ENCODE measurements at regions not wholly inside any gene's neighbourhood (a gene's known extent, or its start where the extent isn't known, plus 50 kb on each side); places are given as distances from the start of the nearest gene placed in this dataset.
A peak's percentile ranks its signal among the peaks of the same experiment; 100 is the strongest.
"Not testable (repeated sequence)": the region's sequence is repeated elsewhere in the genome, so short reads cannot be mapped to it uniquely, and the experiment has no call there.

GRCh38 chr22:15772337-15772736 lies 82.5 kb downstream of the POTEH start:
- DNase-seq: not testable (repeated sequence)

GRCh38 chr22:15775118-15775517 lies 85.3 kb downstream of the POTEH start:
- not testable (repeated sequence) for DNase-seq

DNA sequence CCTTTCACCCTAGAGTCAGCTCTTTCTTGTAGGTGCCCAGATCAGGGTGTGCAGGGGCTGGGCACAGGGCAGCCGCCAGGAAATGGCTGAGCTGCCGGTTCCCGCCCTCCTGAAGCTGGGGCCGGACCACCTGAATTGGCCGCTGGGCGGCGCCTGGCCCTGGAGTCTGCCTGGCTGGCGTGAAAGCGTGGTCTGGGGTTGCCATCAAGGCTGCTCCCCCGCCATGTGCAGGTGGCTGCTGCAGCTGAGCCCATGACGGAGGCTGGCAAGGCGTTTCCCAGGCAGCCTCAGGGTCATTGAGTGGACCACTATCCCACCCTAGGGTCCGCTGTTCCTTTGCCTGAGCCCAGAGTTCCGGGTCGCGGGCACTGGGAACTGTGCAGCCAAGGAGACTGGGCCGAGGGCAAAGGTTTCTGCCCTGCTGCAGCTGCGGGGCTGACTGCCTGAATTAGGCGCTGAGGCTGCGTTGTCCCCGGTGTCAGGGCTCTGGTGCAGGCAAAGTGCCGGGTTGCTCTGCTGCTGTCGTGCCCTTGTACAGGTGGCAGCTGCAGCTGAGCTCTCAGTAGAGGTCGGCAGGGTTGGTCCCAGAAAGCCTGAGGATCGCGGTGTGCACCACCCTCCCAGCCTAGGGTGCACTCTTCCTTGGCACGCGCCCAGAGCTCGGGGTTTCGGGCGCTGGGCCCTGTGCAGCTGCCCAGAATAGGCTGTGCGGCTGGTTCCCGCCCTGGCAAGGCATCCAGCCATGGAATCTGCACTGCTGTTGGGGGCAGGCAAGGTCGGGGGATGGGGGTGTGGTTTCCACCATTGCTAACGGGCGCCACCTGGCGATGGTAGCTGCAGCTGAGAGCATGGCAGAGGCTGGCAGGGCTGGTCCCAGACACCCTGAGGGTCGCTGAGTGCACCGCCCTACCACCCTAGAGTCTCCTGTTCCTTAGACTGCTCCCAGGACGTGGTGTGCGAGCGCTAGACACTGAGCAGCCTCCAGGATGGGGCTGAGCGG lies 86.1 kb downstream of the POTEH start:
- DNase-seq: not testable (repeated sequence)

DNA sequence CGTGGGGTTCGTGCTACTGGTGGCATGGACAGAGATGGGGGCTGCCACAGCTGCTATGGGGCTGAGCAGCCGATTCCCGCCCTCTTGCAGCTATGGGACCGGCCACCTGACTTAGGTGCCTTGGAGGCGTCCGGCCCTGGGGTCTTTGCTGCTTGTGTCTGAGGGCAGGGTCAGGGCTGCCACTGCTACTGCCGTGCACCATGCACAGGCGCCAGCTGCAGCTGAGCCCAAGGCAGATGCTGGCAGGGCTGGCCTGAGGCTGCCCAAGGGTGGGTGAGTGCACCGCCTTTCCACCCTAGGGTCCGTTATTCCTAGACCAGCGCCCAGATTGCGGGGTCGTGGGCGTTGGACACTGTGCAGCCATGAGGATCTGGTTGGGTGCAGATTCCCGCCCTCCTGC lies 86.9 kb downstream of the POTEH start:
- not testable (repeated sequence) for DNase-seq

DNA sequence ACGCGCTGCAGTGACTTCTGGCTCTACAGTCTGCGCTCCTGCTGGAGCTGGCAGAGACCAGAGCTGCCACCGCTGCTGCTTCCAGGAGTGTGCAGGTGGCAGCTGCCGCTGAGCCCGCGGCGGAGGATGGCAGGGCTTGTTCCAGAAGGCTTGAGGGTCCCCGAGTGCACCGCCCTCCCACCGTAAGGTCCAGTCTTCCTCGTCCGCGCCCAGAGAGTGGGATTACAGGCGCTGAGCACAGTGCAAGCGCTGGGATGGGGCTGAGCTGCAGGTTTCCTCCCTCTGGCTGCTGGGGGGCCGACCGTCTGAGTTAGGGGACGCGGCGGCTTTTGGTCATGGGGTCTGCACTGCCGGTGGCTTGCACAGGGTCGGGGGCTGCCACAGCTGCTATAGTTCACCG lies 87.3 kb downstream of the POTEH start:
- not testable (repeated sequence) for DNase-seq

DNA sequence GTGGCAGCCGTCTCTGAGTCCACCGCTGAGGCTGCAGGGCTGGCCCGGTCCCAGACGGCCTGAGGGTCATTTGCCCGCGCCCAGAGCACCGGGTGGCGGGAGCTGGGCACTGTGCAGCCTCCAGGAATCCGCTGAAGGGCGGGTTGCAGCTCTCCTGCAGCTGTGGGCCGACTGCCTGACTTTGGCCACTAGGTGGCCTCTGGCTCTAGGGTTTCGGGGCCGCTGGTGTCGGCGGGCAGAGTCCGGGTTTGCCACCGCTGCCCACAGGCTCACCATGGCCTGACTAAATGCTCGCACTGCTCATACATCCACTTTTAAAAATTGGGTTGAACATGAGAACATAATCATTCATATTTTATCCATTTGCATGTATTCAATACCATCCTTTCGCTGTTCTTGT lies 87.7 kb downstream of the POTEH start:
- DNase-seq: not testable (repeated sequence)

- DNase-seq: not testable (repeated sequence)
These were observed 88.5 kb downstream of the POTEH start for GRCh38 chr22:15778366-15778765.

DNA sequence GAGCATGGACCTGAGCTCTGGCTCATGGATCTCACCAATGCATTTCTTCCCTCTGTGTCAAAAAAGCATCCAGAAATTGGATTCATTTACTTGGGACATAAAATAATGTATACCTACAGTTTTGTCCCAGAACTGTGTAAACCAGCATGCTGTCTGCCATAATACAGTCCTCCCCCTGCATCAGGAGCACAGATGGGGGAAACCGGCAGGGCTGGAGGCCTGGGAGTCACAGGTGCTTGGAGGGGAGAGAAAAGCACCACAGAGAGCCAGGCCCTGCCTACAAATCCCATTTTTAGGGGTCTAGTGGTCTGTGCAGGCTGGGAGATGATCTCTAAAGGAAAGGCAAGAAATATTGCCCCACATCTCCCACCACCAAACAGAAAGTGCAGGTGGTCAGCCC lies 91.8 kb downstream of the POTEH start:
- not testable (repeated sequence) for DNase-seq

GRCh38 chr22:15782933-15783332 lies 93.1 kb downstream of the POTEH start:
- not testable (repeated sequence) for DNase-seq

DNA sequence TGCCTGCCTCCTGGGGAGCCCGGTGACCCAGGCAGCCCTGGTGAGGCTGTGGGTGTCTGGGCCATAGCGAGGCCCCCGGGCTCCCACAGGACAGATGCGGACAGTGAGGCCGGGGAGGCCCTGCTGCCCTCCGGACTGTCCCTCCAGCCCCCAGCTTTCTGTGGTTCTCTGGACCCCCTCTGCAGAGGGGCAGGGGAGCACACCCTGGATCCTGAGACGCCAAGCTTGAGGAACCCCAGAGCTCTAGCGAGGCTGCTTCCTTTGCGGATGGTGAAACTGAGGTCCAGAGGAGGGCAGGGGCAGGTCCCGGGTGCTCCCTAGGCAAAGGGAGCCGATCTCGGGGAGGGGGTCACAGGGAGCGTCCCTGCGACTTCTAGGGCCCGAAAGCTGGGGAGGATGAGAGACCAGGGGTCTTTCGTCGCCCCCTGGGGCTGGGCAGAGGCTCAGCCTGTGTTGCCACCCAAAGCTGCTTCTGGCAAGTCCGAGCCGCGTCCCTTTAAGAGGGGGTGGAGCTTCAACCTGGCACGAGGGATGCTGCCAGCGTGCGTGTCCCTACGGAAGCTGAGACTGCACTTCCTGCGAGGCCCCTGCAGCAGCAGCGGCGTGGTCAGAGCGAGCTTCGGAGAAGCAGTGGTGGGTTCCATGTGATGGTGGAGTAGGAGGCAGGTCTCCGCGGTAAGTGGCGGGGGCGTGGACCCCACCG lies 94.7 kb downstream of the POTEH start:
- DNase-seq: not testable (repeated sequence)

DNA sequence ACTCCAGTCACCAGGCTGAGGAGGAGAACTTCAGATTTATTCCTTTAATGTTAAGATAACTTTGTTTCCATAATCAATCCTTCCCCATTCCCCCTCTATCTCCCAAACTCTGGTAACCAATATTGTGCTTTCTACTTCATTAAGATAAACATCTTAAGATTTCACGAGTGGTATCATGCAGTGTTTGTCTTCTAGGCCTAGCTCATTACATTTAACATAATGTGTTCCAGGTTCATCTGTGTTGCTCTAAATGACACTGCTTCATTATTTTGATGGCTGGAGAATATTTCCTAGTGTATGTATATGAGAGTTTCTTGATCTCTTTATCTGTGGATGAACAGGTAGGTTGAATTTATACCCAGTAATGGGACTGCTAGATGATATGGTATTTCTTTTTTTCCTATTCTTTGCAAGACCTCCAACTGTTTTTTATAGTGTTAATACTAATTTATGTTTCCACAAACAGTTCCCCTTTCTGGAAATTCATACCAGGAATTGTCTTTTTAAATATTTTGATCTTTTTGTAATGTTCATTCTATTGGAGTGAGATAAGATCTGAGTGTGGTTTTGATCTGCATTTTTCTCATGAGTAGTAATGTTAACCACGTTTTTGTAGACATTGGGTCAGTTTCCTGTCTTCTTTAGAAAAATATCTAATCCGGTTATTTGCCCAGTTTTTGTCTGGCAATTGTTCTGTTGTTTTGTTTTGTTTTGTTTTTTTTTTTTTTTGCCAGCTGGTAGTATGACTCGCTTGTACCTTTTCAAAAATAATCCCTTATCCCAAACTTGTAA lies 97.3 kb downstream of the POTEH start:
- not testable (repeated sequence) for DNase-seq

GRCh38 chr22:15791557-15791956 lies 101.7 kb downstream of the POTEH start:
- DNase-seq: not testable (repeated sequence)

- DNase-seq: not testable (repeated sequence)
These were observed 110.1 kb downstream of the POTEH start for GRCh38 chr22:15799935-15800334.

- peak in 1 of 2 donors; percentile 3 for DNase-seq
These were observed 121.3 kb downstream of the POTEH start for GRCh38 chr22:15811141-15811540.

- not testable (repeated sequence) for DNase-seq
These were observed 126.0 kb downstream of the POTEH start for GRCh38 chr22:15815783-15816182.

- not testable (repeated sequence) for DNase-seq
These were observed 126.6 kb downstream of the POTEH start for GRCh38 chr22:15816470-15816869.

GRCh38 chr22:15817264-15817663 lies 127.4 kb downstream of the POTEH start:
- not testable (repeated sequence) for DNase-seq

- DNase-seq: not testable (repeated sequence)
These were observed 130.1 kb downstream of the POTEH start for GRCh38 chr22:15819886-15820285.

DNA sequence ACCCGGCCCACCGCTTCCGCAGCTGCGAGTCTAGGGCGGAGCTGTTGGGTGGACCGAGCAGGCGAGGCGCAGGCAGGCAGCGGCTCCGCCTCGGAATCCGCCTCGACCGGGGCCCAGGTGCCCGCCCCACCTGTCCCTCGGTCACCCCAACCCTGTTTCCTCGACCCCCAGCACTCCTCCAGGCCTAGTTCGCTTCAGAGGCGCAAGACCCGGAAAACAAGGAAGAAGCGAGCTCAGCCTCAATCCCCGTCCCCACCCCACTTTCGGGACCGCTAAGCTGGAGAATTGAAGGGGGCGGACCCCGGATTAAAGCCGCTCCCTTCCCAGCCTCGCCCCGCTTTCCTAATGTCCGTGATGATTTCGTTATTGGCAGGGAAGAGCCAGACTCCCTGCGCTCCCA lies 131.3 kb downstream of the POTEH start:
- not testable (repeated sequence) for DNase-seq

DNA sequence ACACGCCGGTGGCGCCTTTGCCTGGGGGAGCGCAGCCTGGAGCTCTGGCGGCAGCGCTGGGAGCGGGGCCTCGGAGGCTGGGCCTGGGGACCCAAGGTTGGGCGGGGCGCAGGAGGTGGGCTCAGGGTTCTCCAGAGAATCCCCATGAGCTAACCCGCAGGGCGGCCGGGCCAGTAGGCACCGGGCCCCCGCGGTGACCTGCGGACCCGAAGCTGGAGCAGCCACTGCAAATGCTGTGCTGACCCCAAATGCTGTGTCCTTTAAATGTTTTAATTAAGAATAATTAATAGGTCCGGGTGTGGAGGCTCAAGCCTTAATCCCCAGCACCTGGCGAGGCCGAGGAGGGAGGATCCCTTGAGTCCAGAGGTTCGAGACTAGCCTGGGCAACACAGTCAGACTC lies 132.2 kb downstream of the POTEH start:
- not testable (repeated sequence) for DNase-seq

GRCh38 chr22:15823178-15823577 lies 133.4 kb downstream of the POTEH start:
- DNase-seq: not testable (repeated sequence)

DNA sequence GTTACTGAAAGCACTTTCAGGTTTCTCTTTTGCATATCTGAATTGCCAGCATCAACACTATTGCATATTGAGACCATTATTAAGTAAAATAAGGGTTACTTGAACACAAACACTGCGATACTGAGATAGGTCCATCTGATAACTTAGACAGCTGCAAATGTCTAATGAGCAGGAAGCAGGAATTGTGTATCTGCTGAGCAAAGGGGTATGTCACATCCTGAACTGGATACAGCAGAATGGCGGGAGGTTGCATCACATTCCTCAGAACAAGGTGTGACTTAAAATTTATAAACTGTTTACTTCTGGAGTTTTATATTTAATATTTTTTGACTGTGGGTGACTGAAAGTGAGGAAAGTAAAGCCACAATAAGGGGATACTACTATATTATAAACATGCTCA lies 142.4 kb downstream of the POTEH start:
- DNase-seq: not testable (repeated sequence)

GRCh38 chr22:15835729-15836128 lies 145.9 kb downstream of the POTEH start:
- not testable (repeated sequence) for DNase-seq

Measured in stimulated activated CD4-positive, alpha-beta T cell treated with anti-CD3 and anti-CD28 coated beads, Interleukin-2, amount 100 ng/mL, for 48 hours (primary cell).